ENCODE measurements at regions not wholly inside any gene's neighbourhood (a gene's known extent, or its start where the extent isn't known, plus 50 kb on each side); places are given as distances from the start of the nearest gene placed in this dataset.

DNA sequence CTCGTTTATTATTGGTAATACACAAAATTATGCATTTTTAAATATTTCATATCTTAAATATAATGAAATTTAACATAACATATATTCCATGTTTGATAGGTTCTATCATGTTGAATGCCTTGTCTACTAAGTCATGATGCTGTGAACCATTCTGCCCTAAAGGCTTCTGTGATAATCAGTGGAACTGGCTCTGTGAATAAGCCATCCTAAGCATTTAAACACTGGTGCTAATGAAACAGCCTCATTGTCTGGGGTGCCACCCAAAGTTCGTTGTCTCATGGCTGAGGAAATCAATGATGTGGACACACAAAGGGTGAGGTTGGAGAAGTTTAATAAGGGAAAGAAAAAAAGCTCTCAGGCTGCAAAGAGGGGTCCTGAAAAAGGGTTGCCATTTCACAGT is 264.7 kb upstream of the ZRANB2 start:
- Histone ChIP-seq H3K27me3 (ENCODE audit: insufficient read depth, low read length) (no peaks in the 10 kb centered on the region), H3K9ac (ENCODE audit: low read depth, low read length) (no peak overlapping the region), H3K9me3 (ENCODE audit: insufficient read depth, low read depth, low read length) (peaks cover 21% of the 10 kb centered on the region), H3K4me3 (ENCODE audit: low read length) (no peak overlapping the region), H3K27ac (ENCODE audit: low read depth, low read length) (no peak overlapping the region), H3K4me1 (ENCODE audit: insufficient read depth, low read length) (no peaks in the 10 kb centered on the region), H3K36me3 (ENCODE audit: insufficient read depth, low read length) (no peaks in the 10 kb centered on the region)
- 93% methylated on average over 1 of the region's 2 CpGs for WGBS

DNA sequence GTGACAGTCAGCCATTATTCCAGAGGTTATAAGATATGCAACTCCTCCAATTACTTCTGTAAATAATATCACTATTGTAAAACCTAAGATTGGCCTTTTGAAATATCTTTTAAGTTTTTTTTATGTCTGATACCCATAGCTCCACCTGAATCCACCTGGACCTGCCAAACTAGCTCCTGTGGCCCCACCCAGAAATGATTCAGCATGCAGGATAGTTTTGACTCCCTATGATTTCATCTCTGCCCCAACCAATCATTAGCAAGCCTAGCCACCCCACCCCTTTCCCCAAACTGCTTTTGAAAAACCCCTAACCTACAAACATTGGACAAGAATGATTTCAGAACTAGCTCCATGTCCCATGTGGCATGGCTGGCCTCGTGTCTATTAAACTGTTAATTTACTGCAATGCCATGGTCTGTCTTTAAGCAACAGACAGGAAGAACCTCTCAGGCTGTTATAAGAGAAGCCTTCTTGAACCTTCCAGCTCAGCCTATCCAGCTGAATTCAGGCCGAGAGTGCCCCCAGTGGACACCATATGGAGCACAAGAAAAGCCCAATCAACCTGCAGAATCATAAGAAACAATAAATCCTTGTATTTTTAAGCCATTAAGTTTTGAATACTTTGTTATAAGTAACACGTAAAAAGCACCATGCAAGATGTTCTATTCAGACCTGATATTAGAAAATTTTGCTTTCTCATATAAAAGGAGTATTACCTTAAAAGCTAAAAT is 263.0 kb upstream of the ZRANB2 start:
- H3K9me3 ChIP-seq (ENCODE audit: insufficient read depth, low read depth, low read length): peaks cover 37% of the 10 kb centered on the region
- H3K36me3 ChIP-seq (ENCODE audit: insufficient read depth, low read length): no peaks in the 10 kb centered on the region
- 86% methylated on average over 2 of the region's 3 CpGs for WGBS
- no peaks in the 10 kb centered on the region for H3K27me3 ChIP-seq (ENCODE audit: insufficient read depth, low read length)
- no peak overlapping the region for H3K27ac ChIP-seq (ENCODE audit: low read depth, low read length)
- no peaks in the 10 kb centered on the region for H3K4me1 ChIP-seq (ENCODE audit: insufficient read depth, low read length)
- no peak overlapping the region for H3K9ac ChIP-seq (ENCODE audit: low read depth, low read length)
- H3K4me3 ChIP-seq (ENCODE audit: low read length): no peak overlapping the region

DNA sequence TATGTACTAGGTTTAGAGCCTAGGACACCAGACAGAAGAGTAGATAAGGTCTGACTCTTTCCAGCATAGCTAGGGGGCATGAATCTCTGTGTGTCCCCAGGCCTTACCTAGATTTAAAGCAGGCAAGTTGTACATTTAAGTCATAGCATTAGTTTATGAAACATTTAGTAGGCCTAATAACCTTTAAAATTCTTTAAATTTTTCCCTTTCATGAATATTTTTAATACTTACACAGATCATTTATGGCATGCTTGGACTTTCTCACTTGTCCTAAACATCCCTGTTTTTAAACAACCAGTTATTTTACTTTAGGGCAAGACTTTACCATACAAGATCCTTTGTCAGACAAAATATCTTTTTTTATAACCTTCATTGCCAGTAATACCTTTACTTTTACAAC is 258.4 kb upstream of the ZRANB2 start:
- Histone ChIP-seq H3K9me3 (ENCODE audit: insufficient read depth, low read depth, low read length) (peaks cover 58% of the 10 kb centered on the region), H3K9ac (ENCODE audit: low read depth, low read length) (no peak overlapping the region), H3K36me3 (ENCODE audit: insufficient read depth, low read length) (no peaks in the 10 kb centered on the region), H3K27me3 (ENCODE audit: insufficient read depth, low read length) (no peaks in the 10 kb centered on the region), H3K4me3 (ENCODE audit: low read length) (no peak overlapping the region), H3K4me1 (ENCODE audit: insufficient read depth, low read length) (no peaks in the 10 kb centered on the region), H3K27ac (ENCODE audit: low read depth, low read length) (no peak overlapping the region)

DNA sequence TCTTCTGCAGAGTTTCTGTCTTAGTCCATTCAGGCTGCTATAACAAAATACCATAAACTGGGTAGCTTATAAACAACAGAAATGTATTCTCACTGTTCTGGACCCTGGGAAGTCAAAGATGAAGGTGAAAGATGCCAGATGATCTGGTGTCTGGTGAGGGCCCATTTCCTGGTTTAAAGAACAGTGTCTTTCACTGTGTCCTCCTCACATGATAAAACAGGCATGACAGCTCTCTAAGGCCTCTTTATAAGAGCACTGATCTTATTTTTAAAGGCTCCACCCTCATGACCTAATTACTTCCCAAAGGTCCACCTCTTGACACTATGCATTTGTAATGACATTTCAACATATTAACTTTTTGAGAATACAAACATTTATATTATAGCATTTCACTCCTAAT is 250.2 kb upstream of the ZRANB2 start:
- no peak overlapping the region for H3K27ac ChIP-seq (ENCODE audit: low read depth, low read length)
- H3K4me3 ChIP-seq (ENCODE audit: low read length): no peak overlapping the region
- H3K9ac ChIP-seq (ENCODE audit: low read depth, low read length): no peak overlapping the region
- no peaks in the 10 kb centered on the region for H3K4me1 ChIP-seq (ENCODE audit: insufficient read depth, low read length)
- peaks cover 4% of the 10 kb centered on the region; the same call in 1 of the 2 replicates for H3K9me3 ChIP-seq (ENCODE audit: insufficient read depth, low read depth, low read length)
- H3K36me3 ChIP-seq (ENCODE audit: insufficient read depth, low read length): no peaks in the 10 kb centered on the region
- no peaks in the 10 kb centered on the region for H3K27me3 ChIP-seq (ENCODE audit: insufficient read depth, low read length)

DNA sequence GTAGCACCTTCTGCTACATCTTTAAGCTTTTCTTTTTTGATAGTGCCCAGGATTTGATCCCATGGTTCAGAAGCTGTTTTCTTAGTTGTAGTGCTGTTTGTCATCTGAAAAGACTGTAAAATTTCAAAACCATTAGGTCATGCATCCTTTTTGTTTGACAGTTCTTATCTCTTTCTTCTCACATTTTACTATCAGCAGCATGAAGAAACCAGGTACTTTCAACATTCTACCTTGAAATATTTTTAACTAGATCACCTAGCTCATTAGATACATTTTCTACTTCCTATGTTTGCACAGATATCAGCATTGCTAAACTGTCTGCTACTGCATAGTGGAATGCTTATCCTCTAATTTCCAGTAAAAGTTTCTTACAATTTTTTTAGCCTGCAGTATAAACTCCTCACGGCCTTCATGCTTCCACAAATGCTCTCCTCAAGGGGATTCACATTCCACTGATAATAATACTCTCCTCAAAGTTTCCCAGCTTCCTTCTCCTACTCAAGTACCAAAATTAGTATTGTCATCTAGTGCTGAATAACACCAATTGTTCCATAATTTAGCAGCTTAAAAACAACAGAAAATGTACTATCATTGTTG is 243.9 kb upstream of the ZRANB2 start:
- Histone ChIP-seq H3K36me3 (ENCODE audit: insufficient read depth, low read length) (no peaks in the 10 kb centered on the region), H3K9ac (ENCODE audit: low read depth, low read length) (no peak overlapping the region), H3K27me3 (ENCODE audit: insufficient read depth, low read length) (no peaks in the 10 kb centered on the region), H3K4me1 (ENCODE audit: insufficient read depth, low read length) (no peaks in the 10 kb centered on the region), H3K27ac (ENCODE audit: low read depth, low read length) (no peak overlapping the region), H3K4me3 (ENCODE audit: low read length) (no peak overlapping the region), H3K9me3 (ENCODE audit: insufficient read depth, low read depth, low read length) (peaks cover 8% of the 10 kb centered on the region)
- WGBS: 83% methylated on average over 1 of the region's 1 CpG

DNA sequence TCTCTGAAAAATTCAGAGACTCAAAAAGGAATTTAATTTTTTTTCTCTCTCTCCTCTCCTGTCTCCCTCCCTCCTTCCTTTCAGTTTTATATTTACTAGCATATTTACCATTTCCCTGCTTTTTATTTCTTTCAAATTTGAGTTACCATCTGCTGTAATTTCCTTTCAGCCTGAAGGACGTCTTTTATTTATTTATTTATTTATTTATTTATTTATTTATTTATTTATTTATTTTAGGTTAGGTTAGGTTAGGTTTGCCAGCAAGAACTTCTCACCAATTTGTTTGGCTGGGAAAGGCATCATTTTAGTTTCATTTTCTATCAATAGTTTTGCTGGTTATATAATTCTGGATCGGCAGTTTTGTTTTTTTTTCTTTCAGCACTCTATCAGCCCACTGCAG is 231.7 kb upstream of the ZRANB2 start:
- WGBS: no CpG with 5 or more reads among the region's 2 CpGs
- H3K4me3 ChIP-seq (ENCODE audit: low read length): no peak overlapping the region
- no peaks in the 10 kb centered on the region for H3K27me3 ChIP-seq (ENCODE audit: insufficient read depth, low read length)
- H3K9me3 ChIP-seq (ENCODE audit: insufficient read depth, low read depth, low read length): 0 out of 2 replicates have a peak, but pooled peaks cover 6% of the 10 kb centered on the region
- no peaks in the 10 kb centered on the region for H3K36me3 ChIP-seq (ENCODE audit: insufficient read depth, low read length)
- no peak overlapping the region for H3K9ac ChIP-seq (ENCODE audit: low read depth, low read length)
- H3K4me1 ChIP-seq (ENCODE audit: insufficient read depth, low read length): no peaks in the 10 kb centered on the region
- H3K27ac ChIP-seq (ENCODE audit: low read depth, low read length): no peak overlapping the region

DNA sequence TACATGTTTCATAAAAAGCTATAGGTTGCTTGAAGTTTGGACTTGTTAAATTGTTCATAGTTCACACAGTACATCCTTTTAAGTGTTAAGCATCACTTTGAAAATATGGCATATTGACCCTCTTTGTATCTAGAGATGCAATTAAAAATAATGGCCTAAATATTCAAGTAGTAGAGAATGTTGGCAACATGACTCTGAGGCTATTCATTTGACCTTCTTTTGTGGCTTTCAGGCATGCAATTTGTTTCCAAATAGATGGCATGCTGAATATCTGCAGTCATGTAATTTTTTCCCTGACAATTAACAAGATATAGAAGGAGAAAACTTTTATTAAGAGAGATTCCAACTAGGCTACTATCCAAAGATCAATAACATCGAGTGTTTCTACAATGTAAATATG is 230.5 kb upstream of the ZRANB2 start:
- 100% methylated on average over 1 of the region's 1 CpG for WGBS
- 0 out of 2 replicates have a peak, but pooled peaks cover 6% of the 10 kb centered on the region for H3K9me3 ChIP-seq (ENCODE audit: insufficient read depth, low read depth, low read length)
- H3K27me3 ChIP-seq (ENCODE audit: insufficient read depth, low read length): no peaks in the 10 kb centered on the region
- no peak overlapping the region for H3K9ac ChIP-seq (ENCODE audit: low read depth, low read length)
- H3K4me1 ChIP-seq (ENCODE audit: insufficient read depth, low read length): no peaks in the 10 kb centered on the region
- H3K27ac ChIP-seq (ENCODE audit: low read depth, low read length): no peak overlapping the region
- no peaks in the 10 kb centered on the region for H3K36me3 ChIP-seq (ENCODE audit: insufficient read depth, low read length)
- no peak overlapping the region for H3K4me3 ChIP-seq (ENCODE audit: low read length)

DNA sequence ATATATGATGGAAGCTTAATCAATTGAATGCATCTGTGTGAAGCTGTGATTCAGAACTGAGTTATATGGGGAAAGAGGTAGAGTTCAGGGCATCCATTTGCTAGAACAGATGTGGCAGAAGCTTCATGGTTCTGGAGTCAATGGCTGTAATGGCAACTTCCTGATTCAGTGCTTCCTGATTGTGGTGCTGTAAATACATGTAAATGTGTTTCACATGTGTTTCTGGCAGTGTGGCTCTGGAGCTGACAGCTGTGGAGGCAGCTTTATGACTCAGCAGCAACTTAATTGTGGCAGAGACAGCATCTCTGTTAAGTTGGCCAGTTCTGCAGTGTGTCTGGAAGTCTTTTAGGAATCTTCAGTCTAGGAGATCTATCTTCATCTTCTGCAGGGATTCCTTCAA is 226.6 kb upstream of the ZRANB2 start:
- H3K4me3 ChIP-seq (ENCODE audit: low read length): no peak overlapping the region
- no peaks in the 10 kb centered on the region for H3K9me3 ChIP-seq (ENCODE audit: insufficient read depth, low read depth, low read length)
- no peaks in the 10 kb centered on the region for H3K36me3 ChIP-seq (ENCODE audit: insufficient read depth, low read length)
- H3K4me1 ChIP-seq (ENCODE audit: insufficient read depth, low read length): no peaks in the 10 kb centered on the region
- no peak overlapping the region for H3K27ac ChIP-seq (ENCODE audit: low read depth, low read length)
- no peak overlapping the region for H3K9ac ChIP-seq (ENCODE audit: low read depth, low read length)
- H3K27me3 ChIP-seq (ENCODE audit: insufficient read depth, low read length): no peaks in the 10 kb centered on the region

DNA sequence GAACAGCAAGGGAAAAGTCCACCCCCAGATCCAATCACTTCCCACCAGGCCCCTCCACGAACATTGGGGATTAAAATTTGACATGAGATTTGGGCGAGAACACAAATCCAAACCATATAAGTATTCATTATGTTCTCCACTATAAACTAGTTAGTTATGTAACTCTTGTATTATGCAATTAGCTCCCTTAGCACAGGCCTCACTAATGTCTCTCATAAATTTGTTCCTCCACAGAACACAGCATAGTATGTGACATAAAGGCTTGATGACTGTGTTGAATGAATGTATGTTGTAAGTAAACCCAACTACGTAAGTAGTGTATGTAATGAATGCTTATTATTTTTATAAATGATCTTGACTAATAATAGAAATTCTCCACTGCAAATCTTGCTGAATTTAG is 223.3 kb upstream of the ZRANB2 start:
- Histone ChIP-seq H3K4me3 (ENCODE audit: low read length) (no peak overlapping the region), H3K9me3 (ENCODE audit: insufficient read depth, low read depth, low read length) (no peaks in the 10 kb centered on the region), H3K27me3 (ENCODE audit: insufficient read depth, low read length) (no peaks in the 10 kb centered on the region), H3K4me1 (ENCODE audit: insufficient read depth, low read length) (no peaks in the 10 kb centered on the region), H3K36me3 (ENCODE audit: insufficient read depth, low read length) (no peaks in the 10 kb centered on the region), H3K27ac (ENCODE audit: low read depth, low read length) (no peak overlapping the region), H3K9ac (ENCODE audit: low read depth, low read length) (no peak overlapping the region)
- 71% methylated on average over 1 of the region's 3 CpGs for WGBS

DNA sequence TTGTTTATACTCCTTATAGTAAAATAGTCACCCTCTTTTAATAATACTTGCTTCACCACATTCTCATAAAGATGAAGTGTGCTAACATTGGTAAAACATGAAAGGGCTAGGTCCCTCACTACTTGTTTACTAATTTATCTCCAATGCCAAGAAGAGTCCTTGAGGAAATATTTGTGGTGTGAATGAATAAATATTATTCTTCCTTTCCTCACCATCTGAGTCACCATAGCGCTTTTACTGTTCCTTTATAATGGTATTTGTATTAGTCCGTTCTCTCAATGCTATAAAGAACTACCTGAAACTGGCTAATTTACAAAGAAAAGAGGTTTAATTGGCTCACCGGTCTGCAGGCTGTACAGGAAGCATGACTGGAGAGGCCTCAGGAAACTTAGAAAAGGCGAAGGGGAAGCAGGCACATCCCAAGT is 222.8 kb upstream of the ZRANB2 start:
- no peak overlapping the region for H3K27ac ChIP-seq (ENCODE audit: low read depth, low read length)
- H3K9me3 ChIP-seq (ENCODE audit: insufficient read depth, low read depth, low read length): no peaks in the 10 kb centered on the region
- H3K27me3 ChIP-seq (ENCODE audit: insufficient read depth, low read length): no peaks in the 10 kb centered on the region
- no peaks in the 10 kb centered on the region for H3K4me1 ChIP-seq (ENCODE audit: insufficient read depth, low read length)
- no peaks in the 10 kb centered on the region for H3K36me3 ChIP-seq (ENCODE audit: insufficient read depth, low read length)
- WGBS: 81% methylated on average over 4 of the region's 4 CpGs
- H3K4me3 ChIP-seq (ENCODE audit: low read length): no peak overlapping the region
- no peak overlapping the region for H3K9ac ChIP-seq (ENCODE audit: low read depth, low read length)

DNA sequence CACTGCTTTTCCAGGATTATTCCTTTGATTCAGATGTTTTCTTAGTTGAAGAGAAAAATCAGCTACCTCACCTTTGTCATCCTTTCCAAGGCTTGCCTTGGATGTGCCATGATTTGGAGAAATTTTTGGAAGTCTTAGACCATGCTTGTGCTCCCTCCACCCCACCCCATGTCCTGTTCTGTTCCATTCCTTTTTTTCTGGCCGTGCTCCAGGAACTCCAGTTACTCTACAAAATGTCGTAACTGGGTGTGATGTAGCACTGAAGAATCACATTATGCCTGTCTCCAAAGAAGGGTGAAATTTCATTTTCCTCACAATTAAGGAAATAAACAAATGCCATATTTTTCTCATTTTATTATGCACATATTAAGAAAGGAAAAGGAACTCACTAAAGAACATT is 217.8 kb upstream of the ZRANB2 start:
- WGBS: 100% methylated on average over 2 of the region's 2 CpGs

More for the DNA sequence above, 217.8 kb upstream of the ZRANB2 start:
- Histone ChIP-seq H3K27ac (ENCODE audit: low read depth, low read length) (no peak overlapping the region), H3K4me3 (ENCODE audit: low read length) (no peak overlapping the region), H3K4me1 (ENCODE audit: insufficient read depth, low read length) (no peaks in the 10 kb centered on the region), H3K27me3 (ENCODE audit: insufficient read depth, low read length) (no peaks in the 10 kb centered on the region), H3K9ac (ENCODE audit: low read depth, low read length) (no peak overlapping the region), H3K36me3 (ENCODE audit: insufficient read depth, low read length) (no peaks in the 10 kb centered on the region), H3K9me3 (ENCODE audit: insufficient read depth, low read depth, low read length) (no peaks in the 10 kb centered on the region)

Data from HUES64 (cell line).